Suprapubic skin (tissue), 4 donors: ENCODE measurements at regions not wholly inside any gene's neighbourhood (a gene's known extent, or its start where the extent isn't known, plus 50 kb on each side); places are given as distances from the start of the nearest gene placed in this dataset.

Experiments used
- DNase-seq, 2 donors: peaks; one replicate each; pipeline ENCODE4 v3.0.0-alpha.2; 2019; ENCODE audit warnings: low spot score in 2 of 2
- H3K27ac ChIP-seq: fragments of 200-600 bp; sonication (generic); one replicate; pipeline ENCODE4 v1.5.1; 2019
- H3K27me3 ChIP-seq: fragments of 200-600 bp; sonication (generic); one replicate; pipeline ENCODE4 v1.5.1; 2019
- H3K36me3 ChIP-seq: fragments of 200-600 bp; sonication (generic); one replicate; pipeline ENCODE4 v1.5.1; 2019
- H3K4me1 ChIP-seq: fragments of 200-600 bp; sonication (generic); one replicate; pipeline ENCODE4 v1.5.1; 2019
- H3K4me3 ChIP-seq: fragments of 200-600 bp; sonication (generic); one replicate; pipeline ENCODE4 v1.5.1; 2019; ENCODE audit warnings: mild to moderate bottlenecking
- H3K9me3 ChIP-seq: fragments of 200-600 bp; sonication (generic); one replicate; pipeline ENCODE4 v1.5.1; 2019
- EP300 ChIP-seq: sonication (generic); formaldehyde crosslinking; IDR thresholded peaks from one replicate; pipeline ENCODE4 v1.6.1; 2017; ENCODE audit warnings: antibody characterized with exemption
- POLR2A ChIP-seq, 2 donors: fragments of 450-650 bp; IDR thresholded peaks; one replicate each; pipeline ENCODE4 v1.6.1; 2017; ENCODE audit warnings: antibody characterized with exemption in 2 of 2, mild to moderate bottlenecking in 2 of 2, moderate library complexity in 2 of 2
- POLR2AphosphoS5 ChIP-seq, 3 donors: sonication (generic); formaldehyde crosslinking; IDR thresholded peaks; one replicate each; pipeline ENCODE4 v1.6.1; 2017; ENCODE audit warnings: antibody characterized with exemption in 3 of 3
- WGBS: methylation state at CpG from one replicate; pipeline ENCODE4 v1.1.5; 2018; 5-methylcytosine and 5-hydroxymethylcytosine counted together
- TF ChIP-seq, protein P1 (sequence below), 2 donors: fragments of 200-600 bp in 1 of 2; fragments of 450-650 bp in 1 of 2; sonication (generic) in 1 of 2; IDR thresholded peaks; one replicate each; pipeline ENCODE4 v1.5.1; 2016 to 2019; ENCODE audit warnings: antibody characterized with exemption in 2 of 2, mild to moderate bottlenecking in 1 of 2, moderate library complexity in 1 of 2

- no peaks in the 10 kb centered on the region for H3K36me3 ChIP-seq
These were observed 181.6 kb downstream of the MFSD1 start for GRCh38 chr3:158983216-158984099.

DNA sequence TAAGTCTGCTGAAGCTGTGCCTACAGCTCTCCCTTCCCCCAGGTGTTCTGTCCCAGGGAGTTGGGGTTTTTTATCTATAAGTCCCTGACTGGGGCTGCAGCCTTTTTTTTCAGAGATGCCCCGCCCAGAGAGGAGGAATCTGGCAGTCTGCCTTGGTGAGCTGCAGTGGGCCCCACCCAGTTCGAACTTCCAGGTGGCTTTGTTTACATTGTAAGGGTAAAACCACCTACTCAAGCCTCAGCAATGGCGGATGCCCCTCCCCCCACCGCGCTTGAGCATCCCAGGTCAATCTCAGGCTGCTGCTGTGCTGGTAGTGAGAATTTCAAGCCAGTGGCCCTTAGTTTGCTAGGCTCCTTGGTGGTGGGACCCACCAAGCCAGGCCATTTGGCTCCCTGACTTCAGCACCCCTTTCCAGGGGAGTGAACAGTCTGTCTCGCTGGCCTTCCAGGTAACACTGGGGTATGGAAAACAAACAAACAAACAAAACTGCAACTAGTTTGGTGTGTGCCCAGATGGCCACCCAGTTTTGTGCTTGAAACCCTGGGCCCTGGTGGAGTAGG lies 189.4 kb downstream of the MFSD1 start:
- no peak overlapping the region for H3K27ac ChIP-seq
- DNase-seq: no peak
- H3K36me3 ChIP-seq: no peaks in the 10 kb centered on the region
- H3K9me3 ChIP-seq: peaks cover 5% of the 10 kb centered on the region
- H3K4me1 ChIP-seq: no peaks in the 10 kb centered on the region
- 50% methylated on average over 1 of the region's 6 CpGs for WGBS
- no peak overlapping the region for H3K4me3 ChIP-seq
- no peaks in the 10 kb centered on the region for H3K27me3 ChIP-seq
- no peak for TF ChIP-seq POLR2AphosphoS5 (IDR thresholded peaks at IDR 0.05)
- TF ChIP-seq, protein P1, sequence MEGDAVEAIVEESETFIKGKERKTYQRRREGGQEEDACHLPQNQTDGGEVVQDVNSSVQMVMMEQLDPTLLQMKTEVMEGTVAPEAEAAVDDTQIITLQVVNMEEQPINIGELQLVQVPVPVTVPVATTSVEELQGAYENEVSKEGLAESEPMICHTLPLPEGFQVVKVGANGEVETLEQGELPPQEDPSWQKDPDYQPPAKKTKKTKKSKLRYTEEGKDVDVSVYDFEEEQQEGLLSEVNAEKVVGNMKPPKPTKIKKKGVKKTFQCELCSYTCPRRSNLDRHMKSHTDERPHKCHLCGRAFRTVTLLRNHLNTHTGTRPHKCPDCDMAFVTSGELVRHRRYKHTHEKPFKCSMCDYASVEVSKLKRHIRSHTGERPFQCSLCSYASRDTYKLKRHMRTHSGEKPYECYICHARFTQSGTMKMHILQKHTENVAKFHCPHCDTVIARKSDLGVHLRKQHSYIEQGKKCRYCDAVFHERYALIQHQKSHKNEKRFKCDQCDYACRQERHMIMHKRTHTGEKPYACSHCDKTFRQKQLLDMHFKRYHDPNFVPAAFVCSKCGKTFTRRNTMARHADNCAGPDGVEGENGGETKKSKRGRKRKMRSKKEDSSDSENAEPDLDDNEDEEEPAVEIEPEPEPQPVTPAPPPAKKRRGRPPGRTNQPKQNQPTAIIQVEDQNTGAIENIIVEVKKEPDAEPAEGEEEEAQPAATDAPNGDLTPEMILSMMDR (IDR thresholded peaks at IDR 0.05): no peak
- TF ChIP-seq POLR2A (IDR thresholded peaks at IDR 0.05): no peak
- no peak for TF ChIP-seq EP300

More at GRCh38 chr3:158983216-158984099, 181.6 kb downstream of the MFSD1 start:
- Histone ChIP-seq H3K27me3 (no peaks in the 10 kb centered on the region), H3K4me3 (no peak overlapping the region), H3K9me3 (peaks cover 5% of the 10 kb centered on the region), H3K27ac (no peak overlapping the region), H3K4me1 (no peaks in the 10 kb centered on the region)
- TF ChIP-seq POLR2A (IDR thresholded peaks at IDR 0.05): no peak
- TF ChIP-seq EP300: no peak
- TF ChIP-seq, protein P1 (IDR thresholded peaks at IDR 0.05): no peak
- no peak for TF ChIP-seq POLR2AphosphoS5 (IDR thresholded peaks at IDR 0.05)
- no peak for DNase-seq
- WGBS: 78% methylated on average over 5 of the region's 5 CpGs

DNA sequence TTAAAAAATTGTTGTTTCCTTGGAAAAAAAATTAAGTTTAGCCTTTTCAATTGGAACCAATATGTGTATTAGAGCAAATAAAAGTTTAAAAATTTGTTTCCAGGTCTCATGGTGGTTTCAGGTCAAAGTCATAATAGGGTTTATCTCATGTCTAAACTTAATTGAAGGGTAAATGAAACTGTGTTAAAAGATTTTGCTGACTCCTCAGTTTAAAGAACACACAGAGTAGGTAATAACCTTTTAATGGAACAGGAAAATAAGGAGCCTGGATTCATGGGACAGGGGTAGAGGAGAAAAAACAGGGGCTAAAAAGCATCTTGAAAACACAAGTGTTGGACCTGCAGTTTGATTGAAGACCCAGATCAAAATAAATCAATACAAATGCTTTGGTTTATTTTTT lies 190.6 kb downstream of the MFSD1 start:
- no peak overlapping the region for H3K4me3 ChIP-seq
- no peaks in the 10 kb centered on the region for H3K36me3 ChIP-seq
- no peaks in the 10 kb centered on the region for H3K4me1 ChIP-seq
- H3K9me3 ChIP-seq: no peaks in the 10 kb centered on the region
- no peak for TF ChIP-seq POLR2AphosphoS5 (IDR thresholded peaks at IDR 0.05)
- no peak for TF ChIP-seq EP300
- no peak for TF ChIP-seq POLR2A (IDR thresholded peaks at IDR 0.05)
- TF ChIP-seq, protein P1 (IDR thresholded peaks at IDR 0.05): no peak
- DNase-seq: no peak
- no peaks in the 10 kb centered on the region for H3K27me3 ChIP-seq
- no peak overlapping the region for H3K27ac ChIP-seq

DNA sequence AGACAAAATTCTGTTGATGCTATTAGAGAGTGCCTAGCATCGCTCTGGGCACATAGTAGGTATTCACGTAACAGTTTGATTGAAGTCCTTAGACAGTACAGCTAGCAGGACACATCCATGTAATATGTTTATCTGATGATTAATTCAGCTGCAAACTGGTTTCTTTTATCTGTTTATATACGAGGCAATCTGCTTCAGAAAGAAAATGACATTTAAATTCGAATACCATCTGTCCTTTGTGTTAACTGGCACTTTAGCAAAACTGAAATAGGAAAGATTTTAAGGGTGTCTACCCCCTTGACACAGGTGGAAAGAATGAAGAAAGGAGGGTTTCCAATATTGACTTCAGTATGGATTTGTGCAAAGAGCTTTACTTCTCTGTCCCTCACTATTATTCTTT lies 192.5 kb downstream of the MFSD1 start:
- no peak for DNase-seq
- Histone ChIP-seq H3K9me3 (no peaks in the 10 kb centered on the region), H3K4me1 (no peaks in the 10 kb centered on the region), H3K27me3 (no peaks in the 10 kb centered on the region), H3K4me3 (no peak overlapping the region), H3K27ac (no peak overlapping the region), H3K36me3 (no peaks in the 10 kb centered on the region)
- 72% methylated on average over 4 of the region's 4 CpGs for WGBS
- TF ChIP-seq POLR2AphosphoS5 (IDR thresholded peaks at IDR 0.05) (no peak), POLR2A (IDR thresholded peaks at IDR 0.05) (no peak), EP300 (no peak)
- TF ChIP-seq, protein P1 (IDR thresholded peaks at IDR 0.05): no peak

DNA sequence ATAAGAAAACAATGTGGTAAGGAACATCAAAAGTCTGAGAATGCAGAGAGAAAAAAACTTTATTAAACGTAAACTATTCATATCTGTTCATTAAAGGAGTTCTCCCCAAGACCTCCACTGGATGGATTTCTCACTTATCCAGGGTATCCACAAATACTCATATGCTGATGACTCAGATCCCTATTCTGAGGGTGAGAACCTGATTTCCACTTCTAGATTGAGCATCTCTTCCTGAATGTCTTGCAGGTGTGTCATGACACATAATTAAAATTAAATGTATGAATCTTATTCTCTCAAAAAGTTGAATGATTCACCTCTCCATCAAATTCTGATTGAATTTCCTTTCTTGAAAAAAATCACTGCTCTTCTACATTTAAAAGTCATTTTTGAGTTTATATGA lies 199.9 kb downstream of the MFSD1 start:
- TF ChIP-seq POLR2AphosphoS5 (IDR thresholded peaks at IDR 0.05): no peak
- TF ChIP-seq, protein P1 (IDR thresholded peaks at IDR 0.05): no peak
- TF ChIP-seq EP300: no peak
- WGBS: 80% methylated on average over 1 of the region's 1 CpG

More for the DNA sequence above, 199.9 kb downstream of the MFSD1 start:
- H3K36me3 ChIP-seq: no peaks in the 10 kb centered on the region
- no peak for DNase-seq
- H3K9me3 ChIP-seq: no peaks in the 10 kb centered on the region
- H3K4me3 ChIP-seq: no peak overlapping the region
- no peak overlapping the region for H3K27ac ChIP-seq
- no peaks in the 10 kb centered on the region for H3K4me1 ChIP-seq
- H3K27me3 ChIP-seq: no peaks in the 10 kb centered on the region
